K562 (cell line): ENCODE measurements at regions not wholly inside any gene's neighbourhood (a gene's known extent, or its start where the extent isn't known, plus 50 kb on each side); places are given as distances from the start of the nearest gene placed in this dataset.

Experiments used
- ATAC-seq: fragments of 200-7000 bp; cut with Tn5 transposase; 3 replicates; pipeline ENCODE4 v1.9.1; 2020; ENCODE audit warnings: moderate library complexity
- BruUV-seq: library from RNA; stranded (reverse); fragments of 400-500 nt; replicated peaks from 2 replicates; lab custom pipeline; 2021; lab: Mats Ljungman, UMichigan
- CTCF ChIA-PET: fragments of 300-600 bp; formaldehyde crosslinking; extraction: SDS; loops from one replicate; lab custom pipeline; 2021; ENCODE audit warnings: low intra/inter-chr PET ratio; lab: Yijun Ruan, JAX
- POLR2A ChIA-PET: fragments of 300-600, 350-650 bp; sonication (Branson Sonifier 250); formaldehyde crosslinking; extraction: SDS; loops from one replicate; lab custom pipeline; 2021; ENCODE audit warnings: antibody characterized with exemption, inconsistent platforms; lab: Yijun Ruan, JAX
- DNase-seq, 4 experiments: peaks; one replicate each; pipeline versions ENCODE4 v3.0.0 to v3.0.0-alpha.2; 2011 to 2018; ENCODE audit warnings: low spot score in 3 of 4, mixed read lengths in 3 of 4; ENCODE audit errors: extremely low read depth in 1 of 4
- FAIRE-seq: peaks from 2 replicates; lab custom pipeline; 2011; peaks lifted over from hg19 to GRCh38; lab: Jason Lieb, UNC
- H2AFZ ChIP-seq: 2 replicates; pipeline ENCODE4 v1.6.0; 2011; ENCODE audit warnings: low read depth, low read length, control low read depth, inconsistent platforms
- H3K27ac ChIP-seq: fragments of 200-600 bp; 3 replicates; pipeline ENCODE4 v1.8.0; 2011; ENCODE audit warnings: low read depth, mild to moderate bottlenecking, control low read depth, inconsistent platforms, low read length, moderate library complexity, mixed read lengths; ENCODE audit errors: extremely low read depth
- H3K27me3 ChIP-seq, 2 experiments: fragments of 300-600 bp in 1 of 2; 2 replicates in 1 of 2; 3 replicates in 1 of 2; pipeline versions ENCODE4 v1.6.0 to v1.8.0; 2011; ENCODE audit warnings: inconsistent platforms in 2 of 2, low read length in 2 of 2, mild to moderate bottlenecking in 1 of 2, mixed read lengths in 1 of 2, moderate library complexity in 1 of 2; ENCODE audit not compliant: control insufficient read depth in 2 of 2, insufficient read depth in 2 of 2
- H3K36me3 ChIP-seq: fragments of 300-600 bp; 3 replicates; pipeline ENCODE4 v1.8.0; 2011; ENCODE audit warnings: mild to moderate bottlenecking, low read length, inconsistent platforms; ENCODE audit not compliant: control insufficient read depth, insufficient read depth
- H3K4me1 ChIP-seq, 2 experiments: fragments of 200-600 bp in 1 of 2; replicated peaks in 1 of 2; 2 replicates in 1 of 2; 3 replicates in 1 of 2; pipeline versions ENCODE4 v1.5.1 to v1.8.0; 2011; ENCODE audit warnings: inconsistent platforms in 2 of 2, low read length in 2 of 2, mild to moderate bottlenecking in 1 of 2, mixed read lengths in 1 of 2, moderate library complexity in 1 of 2; ENCODE audit not compliant: control insufficient read depth in 2 of 2, insufficient read depth in 2 of 2
- H3K4me2 ChIP-seq: 2 replicates; pipeline ENCODE4 v1.6.1; 2011; ENCODE audit warnings: low read length, control low read depth, inconsistent platforms, mixed read lengths; ENCODE audit not compliant: insufficient read depth
- H3K4me3 ChIP-seq: fragments of 200-600 bp; sonication (generic), shearing (Covaris generic); 2 replicates; pipeline ENCODE4 v1.5.1; 2016; ENCODE audit warnings: control low read depth, inconsistent platforms
- H3K79me2 ChIP-seq: fragments of 200-600 bp; 3 replicates; pipeline ENCODE4 v1.8.0; 2011; ENCODE audit warnings: low read length, inconsistent platforms; ENCODE audit not compliant: control insufficient read depth, insufficient read depth
- H3K9ac ChIP-seq, 2 experiments: 2 replicates each; pipeline versions ENCODE4 v1.6.0 to v1.6.1; 2011; ENCODE audit warnings: low read depth in 2 of 2, low read length in 2 of 2, control low read depth in 1 of 2, inconsistent platforms in 1 of 2, mild to moderate bottlenecking in 1 of 2, mixed read lengths in 1 of 2; ENCODE audit not compliant: insufficient read depth in 1 of 2
- H3K9me1 ChIP-seq: one replicate; pipeline ENCODE4 v1.6.0; 2011; ENCODE audit warnings: inconsistent platforms, mild to moderate bottlenecking, low read length, moderate library complexity; ENCODE audit not compliant: control insufficient read depth, insufficient read depth
- H3K9me3 ChIP-seq: replicated peaks from 2 replicates; pipeline ENCODE4 v1.5.1; 2011; ENCODE audit warnings: low read depth, low read length, inconsistent platforms; ENCODE audit not compliant: control insufficient read depth, insufficient read depth
- H4K20me1 ChIP-seq: replicated peaks from 2 replicates; pipeline ENCODE4 v1.6.1; 2011; ENCODE audit warnings: low read length, inconsistent platforms, mixed read lengths; ENCODE audit not compliant: control insufficient read depth, insufficient read depth
- ARID4B ChIP-seq: sonication (generic); formaldehyde crosslinking; IDR thresholded peaks from 2 replicates; pipeline ENCODE4 v1.8.0; 2022; ENCODE audit warnings: mild to moderate bottlenecking, missing genetic modification reagents
- ETV6 ChIP-seq, 3 experiments: fragments of 150-350 bp in 1 of 3; sonication (generic) in 1 of 3; formaldehyde crosslinking in 1 of 3; IDR thresholded peaks; 2 replicates each; pipeline versions ENCODE4 v1.6.1 to v1.8.0; 2014 to 2022; ENCODE audit warnings: borderline replicate concordance in 2 of 3, low read depth in 2 of 3, antibody characterized with exemption in 1 of 3, low read length in 1 of 3, mild to moderate bottlenecking in 1 of 3, missing genetic modification reagents in 1 of 3
- SMARCE1 ChIP-seq: fragments of 450-650 bp; IDR thresholded peaks from 2 replicates; pipeline ENCODE4 v1.7.1; 2016; ENCODE audit warnings: mild to moderate bottlenecking
- ZKSCAN3 ChIP-seq: fragments of 250-450 bp; sonication (Bioruptor Pico); IDR thresholded peaks from 2 replicates; pipeline ENCODE4 v1.4.0; 2020
- ZNF277 ChIP-seq: fragments of 250-450 bp; sonication (Bioruptor Pico); IDR thresholded peaks from 2 replicates; pipeline ENCODE4 v1.8.0; 2022; ENCODE audit warnings: inconsistent platforms, mild to moderate bottlenecking, moderate library complexity, borderline replicate concordance
- ZNF395 ChIP-seq: fragments of 200-800 bp; sonication (Bioruptor generic); IDR thresholded peaks from 2 replicates; pipeline ENCODE4 v1.6.1; 2017; ENCODE audit warnings: missing genetic modification characterization, missing compliant biosample characterization
- ZNF644 ChIP-seq: fragments of 200-800 bp; sonication (Bioruptor generic); IDR thresholded peaks from 2 replicates; pipeline ENCODE4 v1.6.1; 2016; ENCODE audit warnings: low read depth, missing genetic modification characterization, missing compliant biosample characterization
- in situ Hi-C: fragments of 300-500 bp; cut with MboI; formaldehyde crosslinking; loops from 4 replicates; pipeline ENCODE4 v1.15.0; 2018; ENCODE audit warnings: inconsistent platforms, mixed read lengths
- intact Hi-C: fragments of 100-400 bp; cut with micrococcal nuclease; formaldehyde crosslinking; loops from 2 replicates; pipeline ENCODE4 v1.14.2; 2022

GRCh38 chr3:67946436-67946835 lies 292.0 kb upstream of the SUCLG2 start:
- no peak overlapping the region for H3K4me3 ChIP-seq
- ChIA-PET CTCF (no interaction called here), POLR2A (no interaction called here)
- no peak for FAIRE-seq
- no peaks in the 10 kb centered on the region for H3K79me2 ChIP-seq
- no peaks in the 10 kb centered on the region for H3K36me3 ChIP-seq
- no peaks in the 10 kb centered on the region for H3K4me1 ChIP-seq
- no peaks in the 10 kb centered on the region for H3K9me1 ChIP-seq
- in situ Hi-C loops: no loop called here
- no peaks in the 10 kb centered on the region for H4K20me1 ChIP-seq
- no peak overlapping the region for H3K9ac ChIP-seq
- ATAC-seq: no peak
- no peak for TF ChIP-seq ETV6 (IDR thresholded peaks at IDR 0.05; ENCODE audit: borderline replicate concordance in 1 of 2, low read depth in 2 of 2, low read length in 1 of 2)
- TF ChIP-seq ETV6 (CRISPR knock-in tag; IDR thresholded peaks at IDR 0.05; ENCODE audit: borderline replicate concordance): no peak
- TF ChIP-seq SMARCE1: no peak
- TF ChIP-seq ZNF644 (tag): no peak
- no peak for TF ChIP-seq ZNF277 (CRISPR knock-in tag)
- TF ChIP-seq ZKSCAN3 (CRISPR knock-in tag): no peak
- TF ChIP-seq ARID4B (CRISPR knock-in tag): no peak
- no peak for TF ChIP-seq ZNF395 (CRISPR knock-in tag)
- no peak for DNase-seq
- no TSS peak for BruUV-seq
- H3K27me3 ChIP-seq: no peaks in the 10 kb centered on the region
- no peak overlapping the region for H2AFZ ChIP-seq
- intact Hi-C loops: no loop called here
- H3K27ac ChIP-seq: no peak overlapping the region
- no peak overlapping the region for H3K4me2 ChIP-seq
- no peaks in the 10 kb centered on the region for H3K9me3 ChIP-seq
